Keratinocyte (primary cell): ENCODE measurements at regions not wholly inside any gene's neighbourhood (a gene's known extent, or its start where the extent isn't known, plus 50 kb on each side); places are given as distances from the start of the nearest gene placed in this dataset.

ENCODE experiments used
- DNase-seq: peaks from one replicate; pipeline ENCODE4 v3.0.0-alpha.2; 2011; ENCODE audit warnings: low read depth, missing footprints, low spot score
- FAIRE-seq: peaks from 2 replicates; lab custom pipeline; 2011; peaks lifted over from hg19 to GRCh38; lab: Jason Lieb, UNC
- H2AFZ ChIP-seq: 2 replicates; pipeline ENCODE4 v1.6.0; 2012; ENCODE audit warnings: low read length, control low read depth, inconsistent platforms; ENCODE audit not compliant: control insufficient read depth
- H3K27ac ChIP-seq: 2 replicates; pipeline ENCODE4 v1.5.1; 2011; ENCODE audit warnings: low read length; ENCODE audit not compliant: control insufficient read depth, insufficient read depth
- H3K27me3 ChIP-seq: 3 replicates; pipeline ENCODE4 v1.6.0; 2011; ENCODE audit warnings: low read length; ENCODE audit not compliant: control insufficient read depth, insufficient read depth; ENCODE audit errors: extremely low read depth
- H3K36me3 ChIP-seq, 2 experiments: 2 replicates in 1 of 2; 3 replicates in 1 of 2; pipeline ENCODE4 v1.5.1; 2011; ENCODE audit warnings: low read length in 2 of 2, mild to moderate bottlenecking in 1 of 2; ENCODE audit not compliant: control insufficient read depth in 2 of 2, insufficient read depth in 2 of 2; ENCODE audit errors: extremely low read depth in 1 of 2
- H3K4me1 ChIP-seq: 3 replicates; pipeline ENCODE4 v1.5.1; 2011; ENCODE audit warnings: low read length; ENCODE audit not compliant: control insufficient read depth, insufficient read depth; ENCODE audit errors: extremely low read depth
- H3K4me2 ChIP-seq: 3 replicates; pipeline ENCODE4 v1.6.0; 2011; ENCODE audit warnings: low read depth, low read length; ENCODE audit not compliant: control insufficient read depth, insufficient read depth; ENCODE audit errors: extremely low read depth
- H3K4me3 ChIP-seq, 3 experiments: fragments of 200-600 bp in 1 of 3; sonication (generic) in 1 of 3; 2 replicates in 2 of 3; 3 replicates in 1 of 3; pipeline ENCODE4 v1.5.1; 2011 to 2016; ENCODE audit warnings: low read length in 3 of 3, mild to moderate bottlenecking in 3 of 3, control low read depth in 2 of 3, inconsistent platforms in 1 of 3, low read depth in 1 of 3, mixed read lengths in 1 of 3, mixed run types in 1 of 3, moderate library complexity in 1 of 3; ENCODE audit not compliant: control insufficient read depth in 2 of 3, insufficient read depth in 2 of 3; ENCODE audit errors: extremely low read depth in 1 of 3
- H3K79me2 ChIP-seq: 2 replicates; pipeline ENCODE4 v1.6.0; 2012; ENCODE audit warnings: low read length; ENCODE audit not compliant: control insufficient read depth, insufficient read depth
- H3K9ac ChIP-seq: 3 replicates; pipeline ENCODE4 v1.6.0; 2011; ENCODE audit warnings: low read length; ENCODE audit not compliant: control insufficient read depth, insufficient read depth; ENCODE audit errors: extremely low read depth
- H3K9me1 ChIP-seq: 3 replicates; pipeline ENCODE4 v1.6.0; 2011; ENCODE audit warnings: low read length; ENCODE audit not compliant: control insufficient read depth, insufficient read depth; ENCODE audit errors: extremely low read depth
- H3K9me3 ChIP-seq: 2 replicates; pipeline ENCODE4 v1.5.1; 2012; ENCODE audit warnings: low read depth, low read length; ENCODE audit not compliant: control insufficient read depth
- H4K20me1 ChIP-seq: 3 replicates; pipeline ENCODE4 v1.6.0; 2011; ENCODE audit warnings: low read length; ENCODE audit not compliant: control insufficient read depth, insufficient read depth; ENCODE audit errors: extremely low read depth
- CTCF ChIP-seq, 3 experiments: IDR thresholded peaks in 1 of 3; conservative IDR thresholded peaks in 1 of 3; optimal IDR thresholded peaks in 1 of 3; 2 replicates in 2 of 3; 3 replicates in 1 of 3; pipeline versions ENCODE3 to v1.5.1; 2011; ENCODE audit warnings: low read length in 3 of 3, mild to moderate bottlenecking in 3 of 3, moderate library complexity in 2 of 3, control low read depth in 1 of 3, inconsistent platforms in 1 of 3; ENCODE audit not compliant: insufficient read depth in 2 of 3; ENCODE audit errors: extremely low read depth in 1 of 3
- EZH2 ChIP-seq: IDR thresholded peaks from one replicate; pipeline ENCODE4 v1.6.1; 2012; ENCODE audit warnings: inconsistent platforms, mild to moderate bottlenecking, low read length, moderate library complexity
- dilution Hi-C: fragments of 300-500 bp; cut with MboI; formaldehyde crosslinking; loops from one replicate; pipeline ENCODE4 v1.7.0; 2020; ENCODE audit warnings: low sequenced_read_pairs; ENCODE audit not compliant: extremely low pct_ligation_motif_present

- TF ChIP-seq EZH2 (no peak), CTCF (optimal IDR thresholded peaks at IDR 0.05 in 1 of 3, IDR thresholded peaks at IDR 0.05 in 1 of 3, conservative IDR thresholded peaks at IDR 0.05 in 1 of 3; ENCODE audit: extremely low read depth in 1 of 3, insufficient read depth in 2 of 3, low read length in 3 of 3) (no peak)
- dilution Hi-C loops = no loop called here
Observed at GRCh38 chr14:101174980-101175606, 271.6 kb upstream of the RTL1 start.

GRCh38 chr14:101175731-101176534 is 272.4 kb upstream of the RTL1 start:
- dilution Hi-C loops = no loop called here
- no peak overlapping the region for H2AFZ ChIP-seq
- DNase-seq (no peak), FAIRE-seq (no peak)
- no peaks in the 10 kb centered on the region for H3K27me3 ChIP-seq
- H3K4me2 ChIP-seq = no peak overlapping the region
- no peak overlapping the region for H3K4me3 ChIP-seq
- no peak overlapping the region for H3K27ac ChIP-seq
- peaks cover 15% of the 10 kb centered on the region for H3K9me3 ChIP-seq
- H3K4me1 ChIP-seq = no peaks in the 10 kb centered on the region
- H3K9ac ChIP-seq = no peak overlapping the region
- no peaks in the 10 kb centered on the region for H4K20me1 ChIP-seq
- TF ChIP-seq EZH2 (no peak), CTCF (optimal IDR thresholded peaks at IDR 0.05 in 1 of 3, IDR thresholded peaks at IDR 0.05 in 1 of 3, conservative IDR thresholded peaks at IDR 0.05 in 1 of 3; ENCODE audit: extremely low read depth in 1 of 3, insufficient read depth in 2 of 3, low read length in 3 of 3) (no peak)
- no peaks in the 10 kb centered on the region for H3K36me3 ChIP-seq
- H3K79me2 ChIP-seq = no peaks in the 10 kb centered on the region
- no peaks in the 10 kb centered on the region for H3K9me1 ChIP-seq

More at GRCh38 chr14:101174980-101175606, 271.6 kb upstream of the RTL1 start:
- no peak overlapping the region for H3K4me3 ChIP-seq
- FAIRE-seq (no peak), DNase-seq (no peak)
- no peaks in the 10 kb centered on the region for H3K36me3 ChIP-seq
- no peaks in the 10 kb centered on the region for H3K27me3 ChIP-seq
- H3K9me1 ChIP-seq = no peaks in the 10 kb centered on the region
- H3K27ac ChIP-seq = no peak overlapping the region
- no peak overlapping the region for H2AFZ ChIP-seq
- H3K4me2 ChIP-seq = no peak overlapping the region
- no peaks in the 10 kb centered on the region for H3K4me1 ChIP-seq
- H3K79me2 ChIP-seq = no peaks in the 10 kb centered on the region
- H3K9ac ChIP-seq = no peak overlapping the region
- peaks cover 15% of the 10 kb centered on the region for H3K9me3 ChIP-seq
- no peaks in the 10 kb centered on the region for H4K20me1 ChIP-seq
